NCI-H345 treated with DMSO at 0.1 percent for 48 hours (cell line): ENCODE measurements at regions not wholly inside any gene's neighbourhood (a gene's known extent, or its start where the extent isn't known, plus 50 kb on each side); places are given as distances from the start of the nearest gene placed in this dataset.

Source experiments
- DNase-seq: peaks from one replicate; lab custom pipeline; 2025; ENCODE audit not compliant: unreplicated experiment; lab: John Stamatoyannopoulos, UW

DNA sequence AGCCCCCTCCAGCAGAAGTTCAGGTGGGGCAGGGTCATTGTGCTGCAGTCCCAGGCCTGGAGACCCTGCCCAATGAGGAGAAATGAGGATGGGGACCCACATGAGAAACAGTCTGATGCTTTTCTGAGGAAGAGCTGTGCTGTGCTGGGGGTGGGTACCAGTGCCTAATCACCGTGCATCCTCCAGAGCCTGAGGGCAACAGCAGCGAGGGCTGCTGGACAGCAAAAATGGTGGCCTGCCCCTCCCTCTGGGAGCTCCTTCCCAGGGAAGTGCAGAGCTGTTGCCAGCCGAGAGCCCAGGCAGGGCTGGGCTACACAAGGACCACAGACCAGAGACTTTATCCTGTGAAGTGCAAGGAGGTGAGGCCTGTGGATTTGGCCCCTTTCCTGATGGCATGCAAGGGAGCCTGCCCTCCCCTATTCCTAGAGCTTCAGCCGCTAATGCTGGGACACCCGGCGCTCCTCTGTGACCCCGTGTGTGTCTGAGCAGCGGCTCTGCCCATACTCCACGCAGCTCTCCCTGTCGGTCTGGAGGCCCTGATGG is 134.8 kb downstream of the DSEL start:
- DNase-seq, result no peak

DNA sequence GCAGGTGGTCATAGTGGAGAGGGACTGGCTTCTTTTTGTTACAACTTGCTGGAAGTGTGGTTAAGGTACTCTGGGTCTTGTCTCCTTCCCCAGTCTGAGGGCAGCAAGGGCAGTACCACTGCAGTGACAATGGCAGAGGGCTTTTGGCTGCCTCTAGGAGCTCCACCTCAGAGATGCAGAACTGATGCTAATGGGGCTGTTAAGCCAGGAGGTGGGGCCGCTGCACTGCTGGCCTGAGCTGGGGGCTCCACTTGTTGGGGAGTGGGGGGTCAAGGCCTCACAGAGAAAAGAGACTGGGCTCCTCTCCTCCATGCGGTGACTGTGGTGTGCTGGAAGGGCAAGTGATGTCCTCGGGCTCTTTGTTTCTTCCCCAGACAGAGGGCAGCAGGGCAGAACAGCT is 135.7 kb downstream of the DSEL start:
- no peak for DNase-seq

DNA sequence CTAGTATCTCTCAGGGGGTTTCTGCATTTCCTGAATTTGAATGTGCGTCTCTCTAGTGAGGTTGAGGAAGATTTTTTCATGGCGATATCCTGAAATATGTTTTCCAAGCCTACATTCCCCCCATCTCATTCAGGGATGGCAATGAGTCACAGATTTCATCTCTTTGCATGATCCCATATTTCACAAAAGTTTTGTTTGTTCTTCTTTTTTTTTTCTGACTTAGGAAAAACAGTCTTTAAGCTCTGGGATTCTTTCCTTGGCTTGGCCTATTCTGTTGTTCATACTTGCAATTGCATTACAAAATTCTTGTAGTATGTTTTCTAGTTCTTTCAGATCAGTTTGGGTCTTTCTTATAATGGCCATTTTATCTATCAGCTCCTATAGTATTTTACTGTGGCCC is 136.5 kb downstream of the DSEL start:
- DNase-seq, result no peak

- DNase-seq, result no peak
Measured at GRCh38 chr18:67376372-67376771, 140.1 kb downstream of the DSEL start.

GRCh38 chr18:67373636-67374035 is 142.9 kb downstream of the DSEL start:
- DNase-seq, result no peak

GRCh38 chr18:67367540-67367939 is 149.0 kb downstream of the DSEL start:
- no peak for DNase-seq

GRCh38 chr18:67363694-67364093 is 152.8 kb downstream of the DSEL start:
- DNase-seq, result no peak

DNA sequence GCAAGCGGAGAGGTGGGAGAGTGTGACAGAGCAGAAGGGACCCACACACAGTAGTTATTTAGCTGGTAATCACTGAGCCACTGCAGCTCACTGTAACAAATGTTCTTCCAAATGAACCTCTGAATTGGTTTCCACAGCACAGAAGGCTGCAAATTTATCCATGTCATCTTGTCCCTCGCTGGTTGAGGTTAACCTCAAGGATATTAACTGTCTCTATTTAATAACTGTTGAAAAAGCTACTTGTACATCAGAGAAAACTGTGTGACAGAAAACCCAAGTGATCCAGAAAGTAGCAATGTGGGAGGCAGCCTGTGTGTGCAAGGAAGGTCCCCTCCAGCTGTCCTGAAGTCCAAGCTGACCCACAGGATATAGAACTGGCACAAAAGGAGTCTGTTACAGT is 153.6 kb downstream of the DSEL start:
- no peak for DNase-seq

GRCh38 chr18:67359873-67360838 is 156.4 kb downstream of the DSEL start:
- DNase-seq, result no peak

- DNase-seq, result no peak
Measured at GRCh38 chr18:67358947-67359346, 157.6 kb downstream of the DSEL start.

GRCh38 chr18:67354692-67355091 is 161.8 kb downstream of the DSEL start:
- no peak for DNase-seq

- DNase-seq, result no peak
Measured at GRCh38 chr18:67354091-67354490, 162.4 kb downstream of the DSEL start.

- no peak for DNase-seq
Measured at GRCh38 chr18:67347438-67347837, 169.1 kb downstream of the DSEL start.

GRCh38 chr18:67342159-67342558 is 174.4 kb downstream of the DSEL start:
- DNase-seq, result no peak

- DNase-seq, result no peak
Measured at GRCh38 chr18:67337696-67338095, 178.8 kb downstream of the DSEL start.

DNA sequence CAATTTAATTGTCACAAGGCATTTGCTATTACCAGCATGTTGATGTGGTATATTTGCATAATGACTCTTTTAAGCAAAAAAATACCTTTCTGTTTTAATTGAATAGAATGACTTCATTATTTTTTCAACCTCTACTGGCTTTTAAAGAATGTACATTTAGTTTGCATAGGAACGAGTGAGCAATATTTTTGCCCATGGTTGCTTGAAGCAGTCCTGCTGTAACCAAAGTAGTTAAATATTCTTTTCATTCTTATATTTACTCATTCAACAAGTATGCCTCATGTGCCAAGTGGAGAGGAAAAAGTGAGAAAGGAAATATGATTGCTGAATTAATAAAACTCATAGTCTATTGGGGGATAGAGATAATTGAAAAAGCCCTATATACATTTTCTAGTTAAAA is 184.7 kb downstream of the DSEL start:
- DNase-seq, result no peak

- no peak for DNase-seq
Measured at GRCh38 chr18:67319109-67319508, 197.4 kb downstream of the DSEL start.

DNA sequence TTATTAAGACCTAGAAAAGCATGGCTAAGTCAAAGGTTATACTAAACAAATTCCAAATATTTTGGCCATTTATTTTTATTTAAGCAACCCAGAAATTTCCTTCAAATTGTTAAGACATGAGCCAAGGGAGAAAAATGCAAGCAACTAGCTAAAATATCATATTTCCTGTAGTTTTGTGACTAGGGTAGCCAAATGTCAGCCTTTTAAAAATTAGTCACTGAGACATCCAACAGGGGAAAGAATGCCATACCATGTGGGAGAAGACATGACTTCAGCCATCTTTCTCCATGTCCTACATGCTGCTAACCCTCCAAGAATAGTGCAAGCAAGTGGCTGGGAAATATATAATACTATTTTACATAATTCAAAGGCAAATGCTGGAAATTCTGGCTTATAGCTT is 197.9 kb downstream of the DSEL start:
- DNase-seq, result no peak

DNA sequence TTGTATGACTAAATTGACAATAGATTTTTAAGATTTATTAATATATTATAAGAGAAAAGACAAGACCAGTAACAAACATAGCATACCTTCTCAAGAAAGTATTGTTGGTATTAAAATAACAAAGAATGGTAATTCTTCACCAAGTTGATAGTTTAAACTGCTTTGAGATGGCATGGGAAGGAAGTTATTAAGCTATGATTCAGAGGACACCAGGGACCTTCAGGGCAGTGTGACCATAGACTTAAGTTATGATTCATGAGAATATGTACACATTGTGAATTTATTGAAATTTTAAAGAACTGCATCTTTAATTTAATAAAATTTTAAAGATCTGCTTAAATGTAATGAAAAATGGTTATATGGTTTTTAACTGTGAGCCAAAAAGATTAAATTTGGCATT is 205.7 kb downstream of the DSEL start:
- no peak for DNase-seq

DNA sequence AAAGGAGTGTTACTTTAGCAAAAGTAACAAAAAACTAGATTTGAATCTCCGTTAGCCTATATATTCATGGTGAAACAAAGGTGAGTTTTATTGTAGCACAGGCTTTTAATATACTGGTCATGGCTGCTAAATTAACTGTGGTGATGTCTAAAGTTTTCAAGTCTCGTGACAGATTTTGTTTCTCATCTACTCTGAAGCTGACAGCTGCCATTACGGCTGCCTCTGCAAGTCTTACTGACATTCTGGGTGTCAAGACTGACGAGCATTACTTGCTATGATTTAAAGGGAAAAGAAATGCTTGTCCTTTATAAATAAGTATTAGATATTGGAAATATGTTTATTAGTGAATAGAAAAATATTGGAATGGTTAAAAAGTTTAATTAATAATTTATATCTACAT is 207.7 kb downstream of the DSEL start:
- no peak for DNase-seq

GRCh38 chr18:67305466-67305865 is 211.1 kb downstream of the DSEL start:
- DNase-seq, result no peak

DNA sequence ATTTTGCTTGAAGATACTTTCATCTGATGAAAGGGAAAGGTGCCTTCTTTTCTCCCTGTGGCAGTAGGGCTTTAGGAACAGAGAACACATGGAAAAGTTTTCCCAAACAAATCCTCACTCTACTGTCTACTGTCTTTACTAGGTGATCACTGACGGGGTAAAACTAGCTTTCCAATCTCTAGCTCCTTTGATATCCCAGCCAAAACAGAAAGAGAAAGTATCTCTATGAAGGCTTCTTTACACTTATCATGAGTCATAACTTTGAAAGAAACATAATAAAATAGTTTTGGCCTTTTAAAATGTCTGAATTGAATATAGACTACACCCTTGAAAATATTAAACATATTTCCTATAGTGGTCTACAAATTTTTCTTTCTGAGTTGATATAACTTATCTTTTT is 214.5 kb downstream of the DSEL start:
- no peak for DNase-seq

DNA sequence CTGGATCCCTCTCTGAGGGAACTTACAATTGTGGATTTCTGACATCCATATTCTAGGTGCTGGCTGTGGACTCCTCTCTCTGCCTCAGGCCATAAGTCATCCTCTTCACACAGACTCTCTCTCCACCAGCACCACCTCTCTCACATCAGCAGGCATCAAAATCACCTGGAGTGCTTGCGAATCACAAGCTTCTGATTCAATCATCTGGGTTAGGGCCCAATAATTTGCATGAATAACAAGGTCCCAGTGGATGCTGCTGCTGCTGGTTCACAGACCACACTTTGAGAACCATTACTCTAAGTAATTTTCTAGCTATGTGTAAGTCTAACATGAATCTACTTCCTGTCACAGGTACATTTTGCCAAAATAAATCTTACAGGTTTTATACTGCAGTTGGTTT is 214.9 kb downstream of the DSEL start:
- no peak for DNase-seq
